Bronchial epithelial cell (primary cell): ENCODE measurements at regions not wholly inside any gene's neighbourhood (a gene's known extent, or its start where the extent isn't known, plus 50 kb on each side); places are given as distances from the start of the nearest gene placed in this dataset.
"Not testable (repeated sequence)": the region's sequence is repeated elsewhere in the genome, so short reads cannot be mapped to it uniquely, and the experiment has no call there.

Experiments used
- DNase-seq: peaks from one replicate; pipeline ENCODE4 v3.0.0-alpha.2; 2010; ENCODE audit warnings: low read depth
- FAIRE-seq: peaks from 2 replicates; lab custom pipeline; 2011; peaks lifted over from hg19 to GRCh38; lab: Jason Lieb, UNC
- H3K27me3 ChIP-seq: 2 replicates; pipeline ENCODE4 v1.5.1; 2011; ENCODE audit warnings: low read length; ENCODE audit not compliant: control insufficient read depth, insufficient read depth
- H3K36me3 ChIP-seq: 2 replicates; pipeline ENCODE4 v1.5.1; 2011; ENCODE audit warnings: low read length; ENCODE audit not compliant: control insufficient read depth, insufficient read depth
- H3K4me3 ChIP-seq: 2 replicates; pipeline ENCODE4 v1.5.1; 2011; ENCODE audit warnings: mild to moderate bottlenecking, low read depth, low read length, control low read depth
- CTCF ChIP-seq: IDR thresholded peaks from 2 replicates; pipeline ENCODE4 v1.5.1; 2011; ENCODE audit warnings: mild to moderate bottlenecking, moderate library complexity, low read length, control low read depth, inconsistent platforms; ENCODE audit not compliant: insufficient read depth, severe bottlenecking

- H3K4me3 ChIP-seq = no peak overlapping the region
- no peak for TF ChIP-seq CTCF
- no peak for FAIRE-seq
- no peaks in the 10 kb centered on the region for H3K36me3 ChIP-seq
- H3K27me3 ChIP-seq = no peaks in the 10 kb centered on the region
- peak; percentile 15 for DNase-seq
Observed at GRCh38 chr13:60836821-60837220, 439.8 kb downstream of the TDRD3 start.

- no peaks in the 10 kb centered on the region for H3K27me3 ChIP-seq
- no peak for TF ChIP-seq CTCF
- H3K36me3 ChIP-seq = no peaks in the 10 kb centered on the region
- no peak for FAIRE-seq
- H3K4me3 ChIP-seq = no peak overlapping the region
- peak; percentile 82 for DNase-seq
Observed at GRCh38 chr13:60811581-60811980, 414.6 kb downstream of the TDRD3 start.

GRCh38 chr13:60805640-60806039, 408.6 kb downstream of the TDRD3 start:
- not testable (repeated sequence) for DNase-seq, H3K4me3 ChIP-seq, FAIRE-seq, H3K27me3 ChIP-seq, H3K36me3 ChIP-seq

- no peak for FAIRE-seq
- no peaks in the 10 kb centered on the region for H3K27me3 ChIP-seq
- no peak for TF ChIP-seq CTCF
Observed at GRCh38 chr13:60798503-60798902, 401.5 kb downstream of the TDRD3 start.

GRCh38 chr13:60797112-60797511, 400.1 kb downstream of the TDRD3 start:
- DNase-seq = no peak
- no peak for TF ChIP-seq CTCF
- FAIRE-seq = no peak
- Histone ChIP-seq H3K27me3 (no peaks in the 10 kb centered on the region), H3K36me3 (no peaks in the 10 kb centered on the region), H3K4me3 (no peak overlapping the region)

More at GRCh38 chr13:60798503-60798902, 401.5 kb downstream of the TDRD3 start:
- no peaks in the 10 kb centered on the region for H3K36me3 ChIP-seq
- DNase-seq = no peak
- H3K4me3 ChIP-seq = no peak overlapping the region

GRCh38 chr13:60794751-60795150, 397.7 kb downstream of the TDRD3 start:
- TF ChIP-seq CTCF = no peak
- no peak for FAIRE-seq
- DNase-seq = no peak
- Histone ChIP-seq H3K4me3 (no peak overlapping the region), H3K36me3 (no peaks in the 10 kb centered on the region), H3K27me3 (no peaks in the 10 kb centered on the region)
